C4-2B (cell line): ENCODE measurements at regions not wholly inside any gene's neighbourhood (a gene's known extent, or its start where the extent isn't known, plus 50 kb on each side); places are given as distances from the start of the nearest gene placed in this dataset.

Experiments used
- H3K27ac ChIP-seq: fragments of 450-650 bp; 2 replicates; pipeline ENCODE4 v1.5.1; 2017
- CTCF ChIP-seq: fragments of 450-650 bp; conservative IDR thresholded peaks from 2 replicates; pipeline ENCODE4 v1.5.1; 2017; ENCODE audit warnings: mild to moderate bottlenecking
- ZFX ChIP-seq: fragments of 450-650 bp; IDR thresholded peaks from 2 replicates; pipeline ENCODE4 v1.6.1; 2017

GRCh38 chr7:3197567-3198213, 103.4 kb upstream of the SDK1 start:
- TF ChIP-seq CTCF (no peak), ZFX (no peak)
- no peak overlapping the region for H3K27ac ChIP-seq

GRCh38 chr7:3198316-3198715, 102.7 kb upstream of the SDK1 start:
- TF ChIP-seq CTCF (no peak), ZFX (no peak)
- no peak overlapping the region for H3K27ac ChIP-seq

- H3K27ac ChIP-seq, result no peak overlapping the region
- TF ChIP-seq CTCF (peak; percentile 79), ZFX (no peak)
These were observed 100.5 kb upstream of the SDK1 start for GRCh38 chr7:3200504-3200903.

GRCh38 chr7:3201306-3201705, 99.7 kb upstream of the SDK1 start:
- H3K27ac ChIP-seq, result no peak overlapping the region
- TF ChIP-seq CTCF (no peak), ZFX (no peak)

GRCh38 chr7:3201937-3202710, 98.9 kb upstream of the SDK1 start:
- no peak for TF ChIP-seq ZFX
- TF ChIP-seq CTCF, result no peak

GRCh38 chr7:3204526-3204925, 96.5 kb upstream of the SDK1 start:
- TF ChIP-seq ZFX (no peak), CTCF (no peak)

More at GRCh38 chr7:3201937-3202710, 98.9 kb upstream of the SDK1 start:
- H3K27ac ChIP-seq, result no peak overlapping the region

GRCh38 chr7:3206101-3206500, 95.0 kb upstream of the SDK1 start:
- TF ChIP-seq ZFX, result no peak
- no peak for TF ChIP-seq CTCF
- H3K27ac ChIP-seq, result no peak overlapping the region

More at GRCh38 chr7:3204526-3204925, 96.5 kb upstream of the SDK1 start:
- no peak overlapping the region for H3K27ac ChIP-seq
